ENCODE measurements at regions not wholly inside any gene's neighbourhood (a gene's known extent, or its start where the extent isn't known, plus 50 kb on each side); places are given as distances from the start of the nearest gene placed in this dataset.

GRCh38 chr14:23827100-23827892 lies 126.3 kb upstream of the DHRS4 start:
- no peak for TF ChIP-seq CTCF (IDR thresholded peaks at IDR 0.05)

- no peak for TF ChIP-seq CTCF (IDR thresholded peaks at IDR 0.05)
Observed at GRCh38 chr14:23828001-23828400, 125.6 kb upstream of the DHRS4 start.

GRCh38 chr14:23828616-23829015 lies 125.0 kb upstream of the DHRS4 start:
- TF ChIP-seq CTCF (IDR thresholded peaks at IDR 0.05), result no peak

- no peak for TF ChIP-seq CTCF (IDR thresholded peaks at IDR 0.05)
Observed at GRCh38 chr14:23829736-23830471, 123.7 kb upstream of the DHRS4 start.

- TF ChIP-seq CTCF (IDR thresholded peaks at IDR 0.05), result no peak
Observed at GRCh38 chr14:23831596-23831995, 122.0 kb upstream of the DHRS4 start.

DNA sequence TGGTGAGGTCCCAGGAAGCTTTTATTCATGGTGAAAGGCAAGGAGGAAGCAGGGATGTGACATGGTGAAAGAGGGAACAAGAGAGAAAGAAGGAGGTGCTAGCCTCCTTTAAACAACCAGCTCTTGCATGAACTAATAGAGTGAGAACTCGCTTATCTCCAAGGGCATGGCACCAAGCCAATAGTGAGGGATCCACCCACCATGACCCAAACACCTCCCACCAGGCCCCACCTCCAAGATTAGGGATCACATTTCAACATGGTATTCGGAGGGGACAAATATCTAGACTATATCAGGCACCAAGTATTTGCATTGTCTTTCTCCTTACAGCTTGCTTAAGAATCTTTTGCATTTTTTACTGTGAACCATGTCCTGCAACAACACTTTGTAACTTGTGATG lies 91.9 kb upstream of the DHRS4 start:
- no peak for TF ChIP-seq CTCF (IDR thresholded peaks at IDR 0.05)

- TF ChIP-seq CTCF (IDR thresholded peaks at IDR 0.05), result no peak
Observed at GRCh38 chr14:23862513-23862912, 91.1 kb upstream of the DHRS4 start.
